ENCODE measurements at regions not wholly inside any gene's neighbourhood (a gene's known extent, or its start where the extent isn't known, plus 50 kb on each side); places are given as distances from the start of the nearest gene placed in this dataset.

- ATAC-seq (no peak), DNase-seq (ENCODE audit: missing footprints) (no peak)
- intact Hi-C loops (cut with DNase I), result no loop called here
Observed at GRCh38 chr2:80852079-80852807, 547.7 kb upstream of the LRRTM1 start.

- no peak for DNase-seq (ENCODE audit: missing footprints)
- intact Hi-C loops (cut with DNase I), result no loop called here
- peak; percentile 37 for ATAC-seq
Observed at GRCh38 chr2:80830891-80831290, 526.3 kb upstream of the LRRTM1 start.

DNA sequence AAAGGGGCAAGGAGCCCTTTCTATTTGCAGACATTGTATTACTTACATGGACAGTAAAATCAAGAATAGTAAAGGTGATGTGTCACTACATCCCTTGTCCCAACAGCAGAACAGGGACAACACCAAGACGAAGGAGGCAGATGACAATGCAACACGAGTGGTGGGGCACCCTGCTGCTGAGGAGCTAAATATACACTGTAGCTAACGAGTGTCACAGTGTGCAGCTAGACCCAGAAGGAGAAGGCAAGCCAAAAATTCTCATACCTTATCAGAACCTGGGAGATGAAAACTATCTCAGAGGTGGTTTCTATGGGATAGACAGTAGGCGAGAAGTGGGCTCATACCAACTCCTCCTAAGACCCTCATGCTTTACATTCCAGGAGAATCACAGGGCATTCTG is 518.4 kb upstream of the LRRTM1 start:
- ATAC-seq (peak; percentile 54), DNase-seq (ENCODE audit: missing footprints) (no peak)
- intact Hi-C loops (cut with DNase I), result no loop called here

GRCh38 chr2:80815259-80815658 is 510.7 kb upstream of the LRRTM1 start:
- intact Hi-C loops (cut with DNase I), result no loop called here
- ATAC-seq (no peak), DNase-seq (ENCODE audit: missing footprints) (no peak)

GRCh38 chr2:80786584-80786983 is 482.0 kb upstream of the LRRTM1 start:
- no peak for ATAC-seq
- DNase-seq (ENCODE audit: missing footprints), result no peak
- intact Hi-C loops (cut with DNase I), result no loop called here

DNA sequence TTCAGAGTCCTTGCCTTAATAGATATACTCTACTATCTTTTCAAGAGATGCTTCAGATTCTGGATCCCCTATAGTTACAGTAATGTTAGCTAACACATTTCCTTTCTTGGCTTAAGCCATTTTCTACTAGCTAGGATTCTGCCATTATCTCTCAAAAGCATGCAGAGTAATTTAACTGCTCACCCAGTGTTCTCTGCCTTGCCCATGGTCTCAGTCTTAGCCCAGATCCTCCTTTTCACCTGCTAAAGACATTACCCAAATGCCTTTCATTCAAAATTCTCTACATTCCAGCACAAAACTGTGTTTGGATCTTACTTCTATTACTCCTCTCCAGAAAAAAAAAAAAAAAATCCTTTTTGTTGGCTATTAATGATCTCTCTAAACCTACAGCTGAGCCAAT is 474.2 kb upstream of the LRRTM1 start:
- intact Hi-C loops (cut with DNase I), result no loop called here

DNA sequence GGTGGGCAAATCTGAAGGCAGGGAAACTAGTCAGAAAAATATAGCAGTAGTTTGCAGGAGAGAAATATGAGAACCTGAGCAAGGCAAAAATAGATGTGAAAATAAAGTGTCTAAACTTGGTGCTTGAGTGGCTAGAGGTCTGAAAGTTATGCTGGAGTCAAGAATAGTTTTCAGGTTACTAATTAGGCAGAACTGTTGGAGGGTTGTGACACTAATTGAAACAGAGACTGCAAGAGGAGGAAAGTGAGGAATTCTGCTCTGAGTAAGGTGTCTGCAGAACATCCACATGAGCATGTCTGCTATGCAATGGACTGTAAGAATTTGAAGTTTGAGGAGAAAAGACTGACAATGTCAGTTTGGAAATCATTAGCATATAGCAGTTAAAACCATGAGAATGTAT is 444.0 kb upstream of the LRRTM1 start:
- DNase-seq (ENCODE audit: missing footprints) (no peak), ATAC-seq (no peak)
- intact Hi-C loops (cut with DNase I), result no loop called here

More for the DNA sequence above, 474.2 kb upstream of the LRRTM1 start:
- ATAC-seq, result no peak
- no peak for DNase-seq (ENCODE audit: missing footprints)

DNA sequence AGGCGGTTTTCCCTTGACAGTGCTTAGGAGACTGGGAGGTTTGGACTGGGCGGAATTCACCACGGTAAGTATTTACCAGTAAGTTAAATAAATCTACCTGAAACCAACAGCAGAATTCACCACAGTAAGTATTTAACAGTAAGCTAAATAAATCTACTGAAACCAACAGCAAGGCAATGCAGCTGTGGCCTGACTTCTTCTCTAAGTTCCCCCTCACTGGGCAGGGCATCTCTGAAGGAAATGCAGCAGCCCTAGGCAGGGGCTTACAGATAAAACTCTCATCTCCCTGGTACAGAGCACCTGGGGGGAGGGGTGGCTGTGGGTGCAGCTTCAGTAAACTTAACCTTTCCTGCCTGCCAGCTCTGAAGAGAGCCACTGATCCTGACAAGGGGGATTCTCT is 432.5 kb upstream of the LRRTM1 start:
- no peak for ATAC-seq
- intact Hi-C loops (cut with DNase I), result no loop called here
- DNase-seq (ENCODE audit: missing footprints), result no peak

GRCh38 chr2:80725001-80725400 is 420.4 kb upstream of the LRRTM1 start:
- intact Hi-C loops (cut with DNase I), result no loop called here
- ATAC-seq, result no peak
- no peak for DNase-seq (ENCODE audit: missing footprints)

- intact Hi-C loops (cut with DNase I), result no loop called here
- DNase-seq (ENCODE audit: missing footprints) (no peak), ATAC-seq (no peak)
Observed at GRCh38 chr2:80722803-80723202, 418.3 kb upstream of the LRRTM1 start.

GRCh38 chr2:80719607-80720006 is 415.1 kb upstream of the LRRTM1 start:
- intact Hi-C loops (cut with DNase I), result no loop called here
- ATAC-seq (no peak), DNase-seq (ENCODE audit: missing footprints) (no peak)

DNA sequence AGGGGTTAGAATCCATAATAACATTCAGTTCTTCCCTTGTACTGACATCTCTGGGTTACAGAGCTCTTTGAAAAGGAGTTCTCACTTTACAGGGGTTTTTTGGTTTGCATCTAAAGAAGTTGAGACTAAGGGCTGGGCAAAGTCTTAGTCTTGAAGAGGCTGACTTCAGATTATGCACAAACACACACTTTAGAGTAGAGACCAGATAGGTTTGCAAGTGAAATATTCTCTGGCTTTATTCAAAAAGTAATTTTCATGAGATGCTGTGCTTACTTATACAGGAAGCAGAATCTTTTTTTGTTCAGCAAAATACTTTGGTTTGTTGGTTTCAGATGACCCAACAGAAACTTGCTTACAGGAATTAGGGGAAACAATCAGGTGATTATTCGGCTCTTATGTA is 410.9 kb upstream of the LRRTM1 start:
- intact Hi-C loops (cut with DNase I), result no loop called here
- ATAC-seq (no peak), DNase-seq (ENCODE audit: missing footprints) (no peak)

- no peak for ATAC-seq
- DNase-seq (ENCODE audit: missing footprints), result no peak
- intact Hi-C loops (cut with DNase I), result no loop called here
Observed at GRCh38 chr2:80711915-80712314, 407.4 kb upstream of the LRRTM1 start.

- DNase-seq (ENCODE audit: missing footprints) (no peak), ATAC-seq (no peak)
- intact Hi-C loops (cut with DNase I), result no loop called here
Observed at GRCh38 chr2:80706951-80707350, 402.4 kb upstream of the LRRTM1 start.

DNA sequence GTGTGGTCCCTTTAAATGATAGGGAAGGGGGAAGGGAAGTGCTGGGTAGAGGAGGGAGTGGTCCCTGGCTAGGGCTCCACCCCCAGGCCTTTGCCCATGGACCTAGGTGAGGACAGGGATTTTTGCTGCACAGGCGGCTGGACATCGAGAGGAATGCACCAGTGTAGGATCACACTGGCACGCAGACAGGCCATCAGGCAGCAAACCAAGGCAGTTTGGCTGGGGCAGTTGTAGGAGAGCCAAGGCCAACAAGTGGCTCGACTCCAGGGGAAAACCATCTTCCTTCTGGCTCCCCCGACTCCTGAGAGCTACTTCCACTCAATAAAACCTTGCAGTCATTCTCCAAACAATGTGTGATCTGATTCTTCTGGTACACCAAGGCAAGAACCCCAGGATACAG is 402.0 kb upstream of the LRRTM1 start:
- no peak for ATAC-seq
- no peak for DNase-seq (ENCODE audit: missing footprints)
- intact Hi-C loops (cut with DNase I), result no loop called here

- DNase-seq (ENCODE audit: missing footprints), result no peak
- intact Hi-C loops (cut with DNase I), result no loop called here
- no peak for ATAC-seq
Observed at GRCh38 chr2:80703532-80703931, 399.0 kb upstream of the LRRTM1 start.

- no peak for DNase-seq (ENCODE audit: missing footprints)
- ATAC-seq, result no peak
- intact Hi-C loops (cut with DNase I), result no loop called here
Observed at GRCh38 chr2:80700961-80701360, 396.4 kb upstream of the LRRTM1 start.
